HEK293 (cell line): ENCODE measurements at regions not wholly inside any gene's neighbourhood (a gene's known extent, or its start where the extent isn't known, plus 50 kb on each side); places are given as distances from the start of the nearest gene placed in this dataset.

Experiments
- CTCF ChIA-PET: fragments of 350-600 bp; formaldehyde crosslinking; extraction: SDS; loops from one replicate; lab custom pipeline; 2021; ENCODE audit warnings: antibody characterized with exemption; lab: Yijun Ruan, JAX
- POLR2A ChIA-PET: fragments of 300-600 bp; formaldehyde crosslinking; extraction: SDS; loops from one replicate; lab custom pipeline; 2020; ENCODE audit warnings: antibody characterized with exemption, inconsistent platforms; lab: Yijun Ruan, JAX
- H3K27ac ChIP-seq: fragments of 200-500 bp; sonication (Bioruptor generic); 2 replicates; pipeline ENCODE4 v1.5.1; 2014; ENCODE audit warnings: low read depth, low read length, control low read depth, inconsistent platforms; ENCODE audit errors: extremely low read depth
- H3K36me3 ChIP-seq, 2 experiments: fragments of 200-500 bp in 1 of 2; sonication (Bioruptor generic) in 1 of 2; 1 replicate in 1 of 2; 2 replicates in 1 of 2; pipeline ENCODE4 v1.5.1; 2014 to 2017; ENCODE audit warnings: inconsistent platforms in 2 of 2, low read length in 2 of 2; ENCODE audit not compliant: control insufficient read depth in 2 of 2, insufficient read depth in 1 of 2
- H3K4me1 ChIP-seq: fragments of 200-500 bp; sonication (Bioruptor generic); 2 replicates; pipeline ENCODE4 v1.5.1; 2014; ENCODE audit warnings: mild to moderate bottlenecking, low read length, inconsistent platforms; ENCODE audit not compliant: control insufficient read depth, insufficient read depth
- H3K4me3 ChIP-seq: 2 replicates; pipeline ENCODE4 v1.5.1; 2011; ENCODE audit warnings: low read depth, mild to moderate bottlenecking, control low read depth, low read length, moderate library complexity
- H3K9me3 ChIP-seq: fragments of 200-500 bp; sonication (Bioruptor generic); 2 replicates; pipeline ENCODE4 v1.5.1; 2014; ENCODE audit warnings: low read depth, low read length, inconsistent platforms; ENCODE audit not compliant: control insufficient read depth, insufficient read depth
- ELK4 ChIP-seq: IDR thresholded peaks from 2 replicates; pipeline ENCODE4 v1.6.1; 2011; ENCODE audit warnings: mild to moderate bottlenecking, low read depth, low read length, borderline replicate concordance
- SETDB1 ChIP-seq: IDR thresholded peaks from one replicate; pipeline ENCODE4 v1.6.1; 2017; ENCODE audit warnings: mild to moderate bottlenecking, low read length, moderate library complexity, mixed read lengths; ENCODE audit not compliant: insufficient read length
- SP2 ChIP-seq: fragments of 450-650 bp; formaldehyde crosslinking; IDR thresholded peaks from 2 replicates; pipeline ENCODE4 v1.5.1; 2016; ENCODE audit warnings: missing biosample characterization, missing genetic modification characterization
- ZBTB44 ChIP-seq: fragments of 450-650 bp; IDR thresholded peaks from 2 replicates; pipeline ENCODE4 v1.5.1; 2018; ENCODE audit warnings: missing biosample characterization, mild to moderate bottlenecking, missing genetic modification characterization
- ZBTB7A ChIP-seq: fragments of 450-650 bp; formaldehyde crosslinking; IDR thresholded peaks from 2 replicates; pipeline ENCODE4 v1.5.1; 2016; ENCODE audit warnings: low read depth, missing biosample characterization, missing genetic modification characterization
- ZFHX2 ChIP-seq: fragments of 450-650 bp; formaldehyde crosslinking; conservative IDR thresholded peaks from 2 replicates; pipeline ENCODE4 v1.5.1; 2016; ENCODE audit warnings: missing biosample characterization, missing genetic modification characterization
- ZNF132 ChIP-seq: fragments of 450-650 bp; formaldehyde crosslinking; IDR thresholded peaks from 2 replicates; pipeline ENCODE4 v1.5.1; 2017; ENCODE audit warnings: missing biosample characterization, missing genetic modification characterization, borderline replicate concordance
- ZNF146 ChIP-seq: fragments of 450-650 bp; formaldehyde crosslinking; IDR thresholded peaks from 2 replicates; pipeline ENCODE4 v1.5.1; 2016; ENCODE audit warnings: missing biosample characterization, missing genetic modification characterization
- ZNF155 ChIP-seq: fragments of 450-650 bp; formaldehyde crosslinking; IDR thresholded peaks from 2 replicates; pipeline ENCODE4 v1.5.1; 2016; ENCODE audit warnings: missing biosample characterization, missing genetic modification characterization
- ZNF280D ChIP-seq: fragments of 450-650 bp; formaldehyde crosslinking; IDR thresholded peaks from 2 replicates; pipeline ENCODE4 v1.5.1; 2016; ENCODE audit warnings: missing biosample characterization, missing genetic modification characterization
- ZNF292 ChIP-seq: fragments of 450-650 bp; formaldehyde crosslinking; IDR thresholded peaks from 2 replicates; pipeline ENCODE4 v1.5.1; 2016; ENCODE audit warnings: low read depth, missing biosample characterization, missing genetic modification characterization, borderline replicate concordance
- ZNF394 ChIP-seq: fragments of 450-650 bp; formaldehyde crosslinking; IDR thresholded peaks from 2 replicates; pipeline ENCODE4 v1.5.1; 2016; ENCODE audit warnings: missing biosample characterization, missing genetic modification characterization, mild to moderate bottlenecking, moderate library complexity, borderline replicate concordance
- ZNF473 ChIP-seq: fragments of 450-650 bp; formaldehyde crosslinking; IDR thresholded peaks from 2 replicates; pipeline ENCODE4 v1.5.1; 2017; ENCODE audit warnings: missing biosample characterization, missing genetic modification characterization
- ZNF48 ChIP-seq: fragments of 450-650 bp; formaldehyde crosslinking; IDR thresholded peaks from 2 replicates; pipeline ENCODE4 v1.5.1; 2016; ENCODE audit warnings: missing biosample characterization, missing genetic modification characterization
- ZNF530 ChIP-seq: fragments of 450-650 bp; formaldehyde crosslinking; IDR thresholded peaks from 2 replicates; pipeline ENCODE4 v1.5.1; 2016; ENCODE audit warnings: low read depth, missing biosample characterization, missing genetic modification characterization
- ZNF544 ChIP-seq: fragments of 450-650 bp; formaldehyde crosslinking; IDR thresholded peaks from 2 replicates; pipeline ENCODE4 v1.5.0; 2017; ENCODE audit warnings: missing biosample characterization, missing genetic modification characterization
- ZNF548 ChIP-seq: fragments of 450-650 bp; formaldehyde crosslinking; IDR thresholded peaks from 2 replicates; pipeline ENCODE4 v1.5.1; 2016; ENCODE audit warnings: missing biosample characterization, missing genetic modification characterization
- ZNF549 ChIP-seq: fragments of 450-650 bp; IDR thresholded peaks from 2 replicates; pipeline ENCODE4 v1.5.1; 2018; ENCODE audit warnings: missing biosample characterization, missing genetic modification characterization, mild to moderate bottlenecking, inconsistent platforms, moderate library complexity
- ZNF626 ChIP-seq: fragments of 450-650 bp; sonication (Bioruptor Pico); formaldehyde crosslinking; IDR thresholded peaks from 2 replicates; pipeline ENCODE4 v1.5.1; 2018; ENCODE audit warnings: missing biosample characterization, missing genetic modification characterization, inconsistent platforms
- ZNF658 ChIP-seq: fragments of 450-650 bp; formaldehyde crosslinking; IDR thresholded peaks from 2 replicates; pipeline ENCODE4; 2016; ENCODE audit warnings: missing biosample characterization, missing genetic modification characterization
- ZNF660 ChIP-seq: fragments of 450-650 bp; IDR thresholded peaks from 2 replicates; pipeline ENCODE4 v1.5.1; 2018; ENCODE audit warnings: missing biosample characterization, mild to moderate bottlenecking, missing genetic modification characterization
- ZNF692 ChIP-seq: fragments of 450-650 bp; formaldehyde crosslinking; IDR thresholded peaks from 2 replicates; pipeline ENCODE4 v1.5.1; 2016; ENCODE audit warnings: missing biosample characterization, missing genetic modification characterization
- ZNF777 ChIP-seq: fragments of 450-650 bp; formaldehyde crosslinking; IDR thresholded peaks from 2 replicates; pipeline ENCODE4 v1.5.1; 2017; ENCODE audit warnings: missing biosample characterization, missing genetic modification characterization, borderline replicate concordance
- ZSCAN4 ChIP-seq: fragments of 450-650 bp; formaldehyde crosslinking; IDR thresholded peaks from 2 replicates; pipeline ENCODE4 v1.5.1; 2017; ENCODE audit warnings: missing biosample characterization, missing genetic modification characterization

GRCh38 chr2:181289698-181290097, 167.5 kb upstream of the ITGA4 start (continued):
- TF ChIP-seq ZBTB44 (tag by site-specific recombination) (no peak), ZNF146 (tag by site-specific recombination) (no peak), ZNF48 (tag by site-specific recombination) (no peak), ZNF626 (tag by site-specific recombination) (no peak), ZNF530 (tag by site-specific recombination) (no peak)

DNA sequence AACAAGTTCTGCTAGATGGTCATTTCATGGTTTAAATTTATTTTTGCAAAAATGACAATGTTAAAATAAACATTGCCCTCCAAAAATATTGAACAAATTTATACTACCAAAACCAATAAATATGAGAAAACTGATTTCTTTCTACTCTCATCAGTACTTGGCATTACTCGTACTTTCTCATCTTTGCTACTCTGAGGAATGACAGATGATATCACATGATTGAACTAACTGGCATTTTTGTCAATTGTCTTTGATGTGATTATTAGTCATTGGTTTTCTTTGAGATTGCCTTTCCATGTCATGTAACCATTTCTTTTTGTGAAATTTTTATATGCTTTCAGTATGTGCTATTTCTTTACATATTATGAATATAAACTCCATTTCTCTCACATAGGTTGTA, 167.0 kb upstream of the ITGA4 start:
- ChIA-PET POLR2A (no interaction called here), CTCF (no interaction called here)
- Histone ChIP-seq H3K9me3 (no peaks in the 10 kb centered on the region), H3K4me1 (no peaks in the 10 kb centered on the region), H3K36me3 (no peaks in the 10 kb centered on the region), H3K27ac (no peak overlapping the region), H3K4me3 (no peak overlapping the region)
- TF ChIP-seq ZNF544 (tag by site-specific recombination) = no peak
- TF ChIP-seq ZNF777 (tag by site-specific recombination) = no peak
- TF ChIP-seq ELK4 = no peak
- no peak for TF ChIP-seq SETDB1
- no peak for TF ChIP-seq ZNF132 (tag by site-specific recombination)
- TF ChIP-seq ZNF394 (tag by site-specific recombination) = no peak
- no peak for TF ChIP-seq ZNF692 (tag by site-specific recombination)
- no peak for TF ChIP-seq SP2 (tag by site-specific recombination)
- TF ChIP-seq ZBTB7A = no peak
- TF ChIP-seq ZNF155 (tag by site-specific recombination) = no peak
- TF ChIP-seq ZNF658 (tag by site-specific recombination) = no peak

GRCh38 chr2:181294979-181295378, 162.2 kb upstream of the ITGA4 start:
- H3K4me1 ChIP-seq = no peaks in the 10 kb centered on the region
- ChIA-PET POLR2A (no interaction called here), CTCF (no interaction called here)
- no peak overlapping the region for H3K27ac ChIP-seq
- no peak overlapping the region for H3K4me3 ChIP-seq
- no peaks in the 10 kb centered on the region for H3K36me3 ChIP-seq
- H3K9me3 ChIP-seq = no peaks in the 10 kb centered on the region
- no peak for TF ChIP-seq ZFHX2
- TF ChIP-seq ZNF280D (tag by site-specific recombination) = no peak
- TF ChIP-seq ZNF548 (tag by site-specific recombination) = no peak
- TF ChIP-seq ZNF660 (tag by site-specific recombination) = no peak
- TF ChIP-seq ZNF473 (tag by site-specific recombination) = no peak
- TF ChIP-seq ZNF530 (tag by site-specific recombination) = no peak
- TF ChIP-seq ZSCAN4 (tag by site-specific recombination) = no peak
- TF ChIP-seq ZNF549 = no peak
- no peak for TF ChIP-seq ZNF292 (tag by site-specific recombination)
